Central memory CD4-positive, alpha-beta T cell (primary cell): ENCODE measurements at regions not wholly inside any gene's neighbourhood (a gene's known extent, or its start where the extent isn't known, plus 50 kb on each side); places are given as distances from the start of the nearest gene placed in this dataset.

ENCODE experiments used
- DNase-seq: peaks from one replicate; pipeline ENCODE4 v3.0.0; 2022

DNA sequence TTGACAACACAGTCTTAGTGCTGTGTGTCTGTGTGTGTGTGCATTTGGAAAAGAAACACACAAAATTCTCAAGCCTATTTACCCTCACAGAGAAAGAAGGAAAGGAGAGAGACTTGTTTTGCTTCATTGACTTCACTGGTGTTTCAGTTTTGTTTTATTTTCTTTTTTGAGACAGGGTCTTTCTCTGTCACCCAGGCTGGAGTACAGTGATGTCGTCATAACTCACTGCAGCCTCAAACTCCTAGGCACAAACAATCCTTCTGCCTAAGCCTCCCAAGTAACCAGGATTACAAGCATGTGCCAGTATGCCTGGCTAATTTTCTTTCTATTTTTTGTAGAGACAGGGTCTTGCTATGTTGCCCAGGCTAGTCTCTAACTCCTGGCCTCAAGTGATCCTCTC is 636.9 kb downstream of the TAFA4 start:
- DNase-seq = no peak

DNA sequence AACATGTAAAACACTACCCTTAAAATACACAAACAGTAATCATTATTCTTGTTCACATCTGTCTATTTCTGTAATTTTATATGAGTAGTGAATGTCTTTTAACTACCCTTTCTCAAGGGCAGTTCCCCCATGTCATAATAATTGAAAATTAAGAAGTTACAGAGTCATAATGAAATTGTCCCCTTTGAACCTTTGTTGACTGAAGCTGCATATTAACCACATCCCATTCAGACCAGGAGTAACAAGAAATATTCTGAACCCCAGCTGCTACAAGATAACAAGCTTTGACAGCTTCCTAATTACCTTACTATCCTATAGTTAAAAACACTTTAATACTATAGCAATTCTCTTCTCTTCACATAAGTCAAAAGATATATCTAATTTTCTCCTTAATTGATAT is 635.9 kb upstream of the SUCLG2 start:
- DNase-seq = no peak

DNA sequence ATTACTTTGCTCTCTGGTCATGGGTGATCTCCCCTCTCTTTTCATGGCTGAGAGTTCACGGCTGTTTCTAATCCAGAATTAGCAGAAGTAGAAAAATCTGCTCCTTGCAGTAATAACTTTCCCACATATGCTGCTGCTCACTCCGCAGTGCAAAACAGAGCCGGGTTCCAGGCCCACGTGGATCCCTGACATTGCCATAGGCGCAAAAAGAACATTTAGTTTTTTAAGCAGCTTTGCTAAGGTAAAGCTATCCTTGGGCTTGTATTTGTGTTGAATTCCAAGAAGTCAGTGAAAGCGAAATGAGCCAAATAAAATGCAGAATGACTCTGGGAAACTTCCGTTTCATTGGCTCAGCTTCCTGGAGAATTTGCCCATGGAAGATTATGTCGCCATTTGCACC is 633.7 kb upstream of the SUCLG2 start:
- DNase-seq = no peak

DNA sequence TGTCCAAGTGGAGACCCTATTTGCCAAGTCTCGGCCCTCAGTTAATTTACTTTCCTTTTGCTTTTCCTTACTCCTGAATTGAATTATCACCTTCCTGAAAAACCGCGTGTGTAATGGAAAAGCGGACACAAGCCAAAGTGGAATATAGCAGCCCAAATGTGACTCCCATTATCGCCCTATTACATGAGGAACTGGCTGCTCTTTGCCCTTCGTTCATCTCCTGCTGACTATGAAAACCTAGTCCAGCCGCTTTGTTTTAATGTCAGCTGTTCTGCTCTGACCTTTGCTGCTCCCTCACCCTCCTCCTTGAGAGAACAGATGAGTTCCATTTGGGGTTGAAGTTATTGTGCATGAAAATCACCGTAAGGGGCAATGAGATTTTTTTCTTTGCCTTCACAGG is 632.7 kb upstream of the SUCLG2 start:
- no peak for DNase-seq

DNA sequence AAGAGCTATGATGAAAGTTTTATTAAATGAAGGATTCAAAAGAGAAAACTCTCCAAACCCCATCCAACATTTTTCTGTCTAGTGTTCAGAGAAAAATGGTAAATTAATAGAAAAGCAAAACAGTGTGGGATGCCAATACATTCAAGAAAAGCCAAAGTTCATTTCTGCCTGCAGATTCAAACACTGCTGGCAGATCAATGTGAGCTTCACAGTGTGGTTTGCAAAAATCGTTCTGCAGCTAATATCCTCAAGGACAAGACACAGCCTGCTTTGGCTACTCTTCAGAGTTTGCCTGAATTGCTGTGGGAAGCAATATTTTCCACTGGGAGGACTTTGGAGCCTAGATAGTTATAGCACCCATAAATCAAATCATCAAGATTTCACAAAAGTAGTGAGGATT is 619.9 kb upstream of the SUCLG2 start:
- no peak for DNase-seq

DNA sequence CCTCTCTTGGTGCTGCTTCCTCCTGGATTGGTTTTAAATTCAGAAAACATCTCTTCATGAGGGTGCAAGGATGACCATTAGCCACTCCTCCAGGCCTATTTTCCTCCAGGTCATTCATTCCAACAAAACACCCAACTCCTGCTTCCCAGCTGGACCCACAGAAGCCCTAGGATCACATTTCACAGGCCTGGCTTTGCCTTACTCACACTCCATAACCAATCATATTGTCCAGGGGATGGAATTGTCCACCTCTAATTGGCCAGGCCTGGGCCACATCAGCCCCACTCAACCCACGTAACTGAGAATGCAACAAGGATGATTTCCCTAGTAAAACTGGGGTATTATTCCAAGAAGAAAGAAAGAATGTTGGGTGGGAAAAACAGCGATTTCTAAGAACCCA is 616.7 kb upstream of the SUCLG2 start:
- no peak for DNase-seq

DNA sequence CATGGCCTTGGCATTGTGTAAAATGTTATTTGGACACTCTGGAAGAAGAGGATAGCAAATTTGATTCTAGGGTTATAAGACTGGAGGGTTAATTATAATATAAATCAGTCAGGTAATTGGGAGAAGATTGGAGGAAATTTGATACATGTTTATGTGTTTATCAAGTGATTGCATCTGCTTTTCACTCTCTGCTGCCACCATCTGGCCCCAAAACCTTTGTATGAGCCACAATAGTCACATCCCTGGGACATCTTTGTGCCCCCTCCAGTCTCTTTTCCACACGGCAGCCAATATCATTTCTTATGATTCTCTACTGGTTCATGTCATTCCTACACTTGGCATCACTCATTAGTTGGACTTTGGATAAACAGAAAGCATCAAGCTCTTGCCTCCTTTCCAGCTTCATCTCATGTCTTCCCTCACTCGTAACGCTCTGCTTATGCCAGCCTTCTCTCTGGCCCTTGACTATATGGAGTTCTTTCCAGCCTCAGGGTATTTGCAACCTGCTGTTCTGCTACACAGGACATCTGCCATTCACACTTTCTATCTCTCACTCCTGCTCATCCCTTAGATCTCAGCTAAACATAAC is 602.3 kb upstream of the SUCLG2 start:
- peak; percentile 1 for DNase-seq

DNA sequence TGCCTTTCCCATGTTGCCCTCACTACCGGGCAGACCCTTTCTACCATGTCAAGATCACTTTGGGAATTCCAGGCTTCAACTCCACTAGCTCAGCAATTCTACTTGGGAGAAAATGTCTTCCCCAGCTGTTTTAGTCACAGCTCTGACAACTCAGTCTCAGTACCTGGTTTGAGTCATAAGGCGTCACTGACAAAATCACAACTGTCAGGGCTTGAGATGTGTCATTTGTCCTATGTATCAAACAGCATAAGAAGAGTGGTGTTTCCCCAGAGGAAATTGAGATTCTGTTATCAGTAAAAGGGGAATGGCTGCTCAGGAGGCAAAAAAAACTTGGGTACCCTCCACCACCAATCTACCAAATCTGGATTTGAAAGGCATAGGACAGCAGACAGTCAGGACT is 594.9 kb upstream of the SUCLG2 start:
- no peak for DNase-seq

DNA sequence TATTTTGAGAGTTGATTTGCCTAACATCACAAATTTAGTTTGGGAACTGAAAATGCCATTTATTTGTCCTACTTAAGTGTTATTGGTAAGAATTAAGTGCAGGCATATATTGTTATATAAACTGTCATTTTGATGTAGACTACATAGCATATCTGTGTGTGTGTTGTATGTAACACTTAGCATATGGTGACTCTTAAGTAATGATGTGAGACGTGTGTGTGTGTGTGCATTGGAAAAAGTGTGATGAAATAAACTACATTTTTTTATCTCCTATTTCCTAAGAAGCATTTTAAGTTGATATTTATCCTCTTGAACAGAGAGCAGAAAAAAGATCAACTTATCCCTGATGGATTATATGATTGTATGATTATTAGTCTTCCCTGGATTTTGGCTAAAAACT is 588.2 kb upstream of the SUCLG2 start:
- DNase-seq = no peak

DNA sequence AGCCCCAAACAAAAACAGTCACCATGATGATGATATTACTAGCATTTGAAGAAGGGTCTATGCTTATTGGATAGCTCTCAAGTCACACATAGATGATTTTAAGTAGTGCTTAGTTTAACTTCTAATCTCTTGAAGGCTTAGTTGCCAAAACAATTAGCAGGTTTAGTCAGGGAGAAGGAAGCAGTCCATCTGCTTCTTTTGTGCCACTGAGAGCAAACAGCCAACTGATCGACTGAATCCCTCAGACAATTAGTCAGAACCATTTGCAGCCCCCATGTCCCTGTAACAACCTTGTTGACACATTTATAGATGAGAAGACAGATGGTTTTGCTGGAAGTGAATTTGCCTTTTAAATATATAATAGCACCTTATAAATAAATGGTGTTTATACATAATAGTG is 585.1 kb upstream of the SUCLG2 start:
- no peak for DNase-seq

DNA sequence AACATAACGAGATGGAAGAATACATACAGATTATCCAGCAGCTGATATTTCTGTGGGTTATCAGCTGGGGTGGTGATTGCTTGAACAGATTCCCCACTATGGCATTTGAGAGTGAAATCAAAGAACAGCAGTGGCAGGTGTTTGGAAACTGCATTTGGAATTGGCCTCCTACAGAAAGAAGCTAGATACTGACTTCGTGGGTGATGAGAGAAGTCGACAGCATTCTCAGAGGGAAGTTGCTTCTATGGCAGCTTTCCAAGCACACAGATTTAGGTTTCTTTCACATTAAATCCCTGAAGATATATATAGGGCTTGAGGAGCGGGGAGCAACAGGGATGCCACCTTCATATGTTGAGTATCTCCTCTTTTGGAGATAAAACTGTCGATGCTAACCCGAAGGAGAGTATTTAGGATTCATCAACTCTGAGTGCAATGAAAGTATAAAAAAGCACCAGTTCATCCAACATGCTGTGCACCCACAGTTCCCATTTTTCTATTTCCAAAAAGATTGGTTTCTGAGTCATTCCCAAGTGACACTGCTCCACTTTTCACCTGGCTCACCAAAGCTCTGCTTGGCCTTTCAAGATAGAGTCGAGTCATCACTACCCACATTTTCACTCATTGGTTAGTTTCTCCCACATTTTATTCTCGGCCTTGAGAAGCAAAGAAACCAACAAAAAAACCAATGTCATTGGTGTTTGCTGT is 579.8 kb upstream of the SUCLG2 start:
- DNase-seq = no peak

DNA sequence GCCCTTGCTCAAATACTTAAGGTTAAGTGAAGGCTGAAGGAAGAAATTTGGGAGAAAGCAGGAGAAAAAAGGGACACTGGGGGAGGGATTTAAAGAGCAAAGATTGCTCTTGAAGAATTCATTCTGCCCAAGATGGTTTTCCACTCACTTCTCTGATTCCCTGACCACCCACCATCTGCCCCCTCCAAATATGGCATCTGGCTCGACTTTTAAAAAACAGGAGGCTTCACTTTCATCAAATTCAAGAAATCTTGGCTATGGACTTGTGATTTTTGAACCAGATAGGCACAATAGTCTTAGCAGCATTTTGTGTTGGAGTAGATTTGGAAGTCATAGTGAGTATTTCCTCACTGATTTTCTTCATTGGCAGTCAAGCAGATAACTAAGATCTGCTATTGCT is 574.4 kb upstream of the SUCLG2 start:
- no peak for DNase-seq

DNA sequence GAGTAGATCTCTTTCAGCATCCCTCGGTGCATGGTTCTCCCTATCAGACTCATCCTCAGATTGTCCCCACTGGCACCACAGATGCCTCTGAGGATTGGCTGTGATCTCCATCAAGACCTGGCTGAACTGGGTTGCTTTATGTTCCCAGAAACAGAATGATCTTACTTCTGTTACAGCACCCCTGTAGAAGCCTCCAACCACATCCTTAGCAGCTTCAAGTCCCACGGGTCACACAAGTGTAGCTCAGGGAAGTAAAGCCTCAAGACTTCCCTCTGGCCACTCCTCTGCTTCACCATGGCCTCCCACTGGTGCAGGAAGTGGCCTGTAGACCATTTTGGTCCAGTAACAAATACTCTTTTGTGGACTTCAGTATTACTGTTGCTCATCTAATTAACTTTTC is 566.4 kb upstream of the SUCLG2 start:
- no peak for DNase-seq

DNA sequence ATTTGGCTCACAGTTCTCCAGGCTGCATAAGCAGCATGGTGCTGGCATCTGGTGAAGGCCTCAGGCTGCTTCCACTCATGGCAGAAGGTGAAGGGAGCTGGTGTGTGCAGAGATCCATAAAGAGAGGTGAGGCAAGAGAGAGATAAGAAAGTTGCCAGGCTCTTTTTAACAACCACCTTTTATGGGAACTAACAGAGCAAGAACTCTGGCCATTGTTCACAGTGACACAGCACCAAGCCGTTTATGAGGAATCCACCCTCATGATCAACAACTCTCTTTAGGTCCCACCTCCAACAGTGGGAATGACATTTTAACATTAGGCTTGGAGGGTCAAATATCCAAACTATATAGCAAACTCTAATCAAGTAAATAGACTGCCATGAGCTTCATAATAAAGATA is 557.2 kb upstream of the SUCLG2 start:
- DNase-seq = no peak

DNA sequence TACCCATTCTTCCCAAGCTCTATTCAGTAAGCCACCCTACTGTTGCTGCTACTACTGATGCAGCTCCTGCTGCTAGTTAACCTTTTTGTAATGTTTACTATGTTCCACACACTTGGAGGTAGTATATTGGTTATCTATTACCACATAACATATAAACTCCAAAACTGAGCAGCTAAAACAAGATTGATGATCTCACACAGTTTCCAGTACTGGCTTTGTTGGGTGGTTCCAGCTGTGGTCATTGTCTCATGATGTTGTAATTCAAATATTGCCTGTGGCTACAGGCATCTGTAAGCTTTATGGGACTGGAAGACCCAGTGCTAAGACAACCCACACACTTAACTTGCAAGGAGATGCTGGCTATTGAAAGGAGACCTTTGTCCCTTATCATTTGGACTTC is 556.2 kb upstream of the SUCLG2 start:
- no peak for DNase-seq

DNA sequence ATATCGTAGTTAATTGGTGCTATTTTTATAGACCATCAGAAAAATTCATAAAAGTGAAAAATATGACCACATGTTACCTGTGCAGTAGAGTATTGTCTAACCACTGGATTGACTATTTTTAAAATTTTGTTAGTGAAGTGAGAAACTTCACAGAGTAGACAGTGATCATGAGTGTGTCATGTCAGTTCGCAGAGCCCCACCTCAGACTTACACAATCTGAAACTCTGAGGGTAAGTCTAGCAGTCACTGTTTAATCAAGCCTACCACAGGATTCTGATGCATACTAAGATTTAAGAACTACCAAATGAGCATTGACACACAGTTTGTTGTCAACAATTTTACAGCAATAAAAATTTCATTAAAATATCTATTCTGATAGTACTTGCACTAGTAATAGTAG is 552.9 kb upstream of the SUCLG2 start:
- no peak for DNase-seq

DNA sequence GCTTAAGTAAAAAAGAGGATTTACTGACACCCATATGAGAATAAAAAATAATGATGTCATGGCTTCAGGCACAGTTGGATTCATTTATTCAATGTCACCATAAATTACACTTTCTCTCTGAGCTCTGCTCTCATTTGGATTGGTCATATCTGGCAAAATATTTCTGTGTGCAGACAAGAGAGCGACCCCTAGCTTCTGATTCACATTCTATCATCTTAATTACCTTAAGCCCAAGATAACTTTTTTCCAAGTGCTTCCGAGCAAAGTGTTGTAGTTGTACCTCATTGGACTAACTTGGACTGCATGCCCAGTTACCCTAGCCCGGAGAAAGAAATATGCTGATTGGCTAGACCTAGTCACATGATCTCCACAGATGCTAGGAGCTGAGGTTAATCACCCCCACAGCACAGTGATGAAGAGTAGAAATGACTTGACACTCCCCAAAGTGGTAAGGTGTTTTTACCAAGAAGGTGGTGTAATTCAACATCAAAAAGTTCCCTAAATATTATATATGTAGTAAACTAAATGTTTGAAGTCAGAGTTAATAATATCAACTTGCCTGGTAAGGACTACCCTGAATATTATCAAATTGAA is 552.2 kb upstream of the SUCLG2 start:
- DNase-seq = no peak

DNA sequence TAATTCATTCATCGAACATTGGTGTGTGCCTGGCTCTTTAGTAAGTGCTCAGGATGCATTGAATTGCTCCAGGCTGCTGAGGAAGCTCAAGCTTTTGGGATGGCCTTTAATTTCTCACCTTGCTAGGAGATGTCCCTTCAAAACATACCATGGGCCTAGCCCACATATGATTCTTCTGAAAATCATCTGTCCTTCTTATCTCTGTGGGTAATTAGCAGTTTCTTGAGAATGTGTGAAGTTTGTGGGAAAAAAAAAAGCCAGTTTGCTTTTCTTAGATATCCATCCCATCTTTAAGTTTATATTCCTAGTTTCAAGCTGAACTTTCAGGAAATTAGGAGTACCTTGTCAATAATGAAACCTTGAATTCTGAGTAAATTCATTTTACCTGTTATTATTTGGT is 532.3 kb upstream of the SUCLG2 start:
- DNase-seq = no peak

DNA sequence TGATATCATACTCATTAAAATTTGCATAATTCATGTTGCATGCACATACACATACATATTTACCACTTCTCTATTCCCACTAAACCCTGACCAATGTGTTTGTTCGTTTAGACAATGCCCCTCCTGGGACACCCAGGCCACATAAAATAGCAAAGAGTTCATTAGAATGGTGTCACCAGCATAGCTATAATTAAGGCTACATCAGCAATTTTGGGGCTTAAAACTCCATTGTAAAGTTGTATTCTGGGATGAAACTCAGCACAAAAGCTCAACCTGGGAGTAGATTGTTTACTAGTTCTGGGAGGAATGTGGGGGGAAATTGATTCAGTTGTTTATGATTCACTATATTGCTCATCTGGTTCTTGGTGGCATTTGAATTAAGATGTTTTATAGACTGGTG is 522.2 kb upstream of the SUCLG2 start:
- no peak for DNase-seq

DNA sequence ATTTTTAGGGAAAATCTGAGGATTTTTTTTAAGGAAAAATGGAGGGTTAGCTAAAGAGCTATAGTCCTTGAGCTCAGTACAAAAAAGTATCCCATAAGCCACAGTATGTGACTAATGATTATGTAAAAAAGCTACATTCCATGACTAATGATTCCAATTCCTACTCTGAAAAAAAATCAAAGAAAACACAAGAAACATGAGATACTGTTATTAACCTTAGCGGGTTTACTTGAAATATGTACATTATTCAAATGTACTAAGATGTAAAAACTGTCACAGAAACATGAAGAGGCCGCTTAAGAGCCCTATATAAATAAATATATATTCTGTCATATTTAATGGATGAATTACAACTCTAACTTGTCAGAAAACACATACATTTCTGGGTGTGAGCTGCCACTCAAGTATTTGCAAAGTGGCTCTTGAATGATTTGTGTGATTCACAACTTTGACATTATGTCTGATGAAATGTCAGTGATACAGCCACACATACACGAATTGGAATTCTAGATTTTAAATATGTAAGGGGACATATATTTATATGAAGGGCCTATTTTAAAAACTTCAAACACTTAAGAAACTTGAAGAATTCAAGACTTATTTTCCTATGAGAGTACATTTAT is 518.7 kb upstream of the SUCLG2 start:
- no peak for DNase-seq

DNA sequence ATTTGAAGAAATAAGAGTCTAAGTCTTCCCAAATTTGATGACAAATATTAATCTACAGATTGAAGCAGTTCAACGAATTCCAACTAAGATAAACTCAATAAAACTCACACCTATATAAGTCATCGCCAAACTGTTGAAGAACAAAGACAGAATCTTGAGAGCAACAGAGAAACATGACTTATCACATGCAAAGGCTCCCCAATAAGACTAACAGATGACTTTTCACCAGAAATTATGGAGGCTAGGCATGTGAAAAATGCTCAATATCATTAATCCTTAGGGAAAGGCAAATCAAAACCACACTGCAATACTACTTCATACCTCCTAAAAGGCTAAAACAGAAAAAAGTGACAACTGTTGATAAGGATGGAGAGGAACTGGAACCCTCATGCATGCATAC is 517.6 kb upstream of the SUCLG2 start:
- no peak for DNase-seq

DNA sequence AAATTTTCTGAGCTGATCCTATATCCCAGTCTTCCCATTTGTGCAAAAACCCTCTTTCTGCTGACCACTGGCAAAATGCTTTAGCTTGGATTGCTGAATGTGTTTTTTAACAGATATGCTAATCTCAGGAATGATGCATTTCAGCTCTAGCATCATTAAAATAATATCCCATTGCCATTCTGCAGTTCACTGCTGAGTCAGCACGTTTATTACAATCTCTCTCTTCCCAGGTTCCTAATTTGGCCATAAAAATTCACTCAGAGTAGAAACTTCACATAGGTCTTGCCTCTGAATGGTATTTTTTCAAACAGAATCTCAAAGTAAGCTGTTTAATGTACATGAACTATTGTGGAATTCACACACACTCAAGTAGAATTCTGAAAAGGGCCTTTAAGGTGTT is 509.6 kb upstream of the SUCLG2 start:
- DNase-seq = no peak

DNA sequence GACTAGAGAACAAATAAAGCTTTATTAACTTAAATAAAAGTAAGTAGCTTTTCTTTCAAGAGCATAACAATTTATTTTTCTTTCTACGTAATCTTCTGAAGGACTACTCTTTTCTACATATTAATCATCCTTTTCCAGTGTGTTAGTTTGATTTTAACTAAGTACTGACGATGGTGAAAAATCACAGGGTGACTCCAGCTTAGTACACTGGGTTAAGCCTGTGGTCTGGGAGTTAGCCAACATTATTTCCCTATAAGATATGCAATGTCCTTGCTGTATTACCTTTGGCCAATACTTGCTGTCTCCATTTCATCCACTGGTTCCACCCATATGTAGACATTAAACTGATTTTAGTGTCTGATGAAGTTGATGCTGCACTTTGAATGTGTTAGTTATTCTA is 508.6 kb upstream of the SUCLG2 start:
- no peak for DNase-seq

DNA sequence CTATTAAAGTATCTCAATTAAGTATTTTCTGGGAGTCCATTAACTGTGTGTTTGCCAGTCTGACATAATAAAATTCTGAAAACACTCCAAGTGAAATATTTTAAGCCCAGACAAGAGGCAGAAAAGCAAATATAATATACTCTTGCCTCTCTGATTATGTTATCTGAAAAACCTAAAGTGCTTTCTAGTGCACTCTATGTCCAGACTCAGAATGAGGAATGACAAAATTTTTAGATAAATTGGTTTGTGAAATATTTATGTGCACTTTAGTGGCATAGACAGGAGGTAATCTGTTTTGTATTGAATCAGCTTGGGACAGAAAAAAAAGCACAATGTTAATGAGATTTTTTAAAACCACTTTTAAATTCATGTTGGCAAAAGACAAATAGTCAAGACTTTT is 508.2 kb upstream of the SUCLG2 start:
- DNase-seq = no peak
